Activated naive CD4-positive, alpha-beta T cell treated with anti-CD3 and anti-CD28 coated beads, Interleukin-2, amount 50 U/mL, for 72 hours (primary cell): ENCODE measurements at regions not wholly inside any gene's neighbourhood (a gene's known extent, or its start where the extent isn't known, plus 50 kb on each side); places are given as distances from the start of the nearest gene placed in this dataset.
A peak's percentile ranks its signal among the peaks of the same experiment; 100 is the strongest.

Source experiments
- ATAC-seq, 2 donors: fragments of 150-1000 bp; cut with Tn5 transposase; 2 replicates each; pipeline ENCODE4 v1.10.0; 2021; ENCODE audit warnings: mild to moderate bottlenecking in 2 of 2, moderate library complexity in 2 of 2
- DNase-seq, 2 donors: peaks; one replicate each; pipeline ENCODE4 v3.0.0; 2021 to 2022; ENCODE audit warnings: low spot score in 2 of 2
- H3K27ac Mint-ChIP-seq, 2 donors: one replicate each; pipeline ENCODE4 v1.8.0; 2022; ENCODE audit warnings: mild to moderate bottlenecking in 2 of 2, mixed read lengths in 2 of 2
- H3K36me3 Mint-ChIP-seq, 2 donors: one replicate each; pipeline ENCODE4 v1.8.0; 2022; ENCODE audit warnings: mixed read lengths in 2 of 2
- H3K9me3 Mint-ChIP-seq, 2 donors: one replicate each; pipeline ENCODE4 v1.8.0; 2022; ENCODE audit warnings: mixed read lengths in 2 of 2

- Mint-ChIP-seq H3K27ac (no peak overlapping the region), H3K9me3 (peaks cover 0 to 3% of the 10 kb centered on the region in 2 donors), H3K36me3 (no peaks in the 10 kb centered on the region)
- DNase-seq: no peak
- ATAC-seq: no peak
Measured at GRCh38 chr7:17622451-17622850, 317.8 kb downstream of the SNX13 start.

DNA sequence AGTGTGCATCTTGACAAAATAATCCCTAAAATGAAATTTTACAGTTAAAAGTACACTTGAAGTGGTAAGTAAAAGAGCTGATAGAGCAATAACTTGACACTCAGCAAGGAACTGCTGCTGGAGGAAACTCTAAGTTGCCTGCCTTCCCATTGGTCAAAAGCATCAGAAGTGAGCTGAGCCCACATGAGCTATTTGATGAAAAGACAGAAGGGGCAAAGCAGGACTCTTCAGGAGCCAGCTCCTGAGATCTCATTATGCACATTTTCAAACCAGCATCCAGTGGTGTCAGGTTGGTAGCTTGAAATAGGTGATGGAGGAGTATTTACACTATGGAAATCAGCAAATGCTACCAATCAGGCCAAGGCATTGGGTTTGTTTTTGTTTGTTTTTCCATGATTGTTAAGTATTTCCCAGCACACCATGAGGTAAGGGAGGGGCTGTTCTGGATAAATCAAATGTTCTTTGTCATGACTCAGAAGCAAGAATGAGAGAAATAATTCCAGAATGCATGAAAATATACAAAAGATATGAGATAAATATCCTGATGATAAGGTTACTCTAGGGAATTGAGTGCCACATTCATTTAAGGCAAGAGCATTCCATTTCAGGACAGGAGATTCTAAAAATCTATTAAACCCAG, 316.6 kb downstream of the SNX13 start:
- Mint-ChIP-seq H3K9me3 (peaks cover 0 to 3% of the 10 kb centered on the region in 2 donors), H3K36me3 (no peaks in the 10 kb centered on the region), H3K27ac (no peak overlapping the region)
- ATAC-seq: no peak
- no peak for DNase-seq

GRCh38 chr7:17624379-17624778, 315.9 kb downstream of the SNX13 start:
- Mint-ChIP-seq H3K9me3 (peaks cover 0 to 3% of the 10 kb centered on the region in 2 donors), H3K36me3 (no peaks in the 10 kb centered on the region), H3K27ac (no peak overlapping the region)
- DNase-seq (no peak), ATAC-seq (no peak)

DNA sequence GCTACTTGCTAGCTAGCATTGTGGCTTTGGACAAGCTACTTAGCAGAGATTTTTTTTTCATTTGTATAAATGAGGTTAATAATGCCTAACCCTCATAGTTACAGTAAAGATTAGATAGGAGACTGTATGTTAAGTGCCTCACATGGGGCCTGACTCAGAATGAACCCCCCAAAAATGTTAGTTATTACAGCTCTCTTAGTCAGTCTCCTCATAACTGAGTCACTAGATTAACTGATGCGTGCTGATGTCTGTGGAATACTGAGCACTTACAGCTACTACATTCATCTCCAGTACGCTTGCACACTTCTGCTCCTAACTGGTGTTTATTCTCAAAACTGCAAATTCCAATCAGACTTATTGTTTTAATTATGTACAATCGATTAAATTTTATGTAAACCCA, 315.3 kb downstream of the SNX13 start:
- Mint-ChIP-seq H3K27ac (no peak overlapping the region), H3K9me3 (peaks cover 0 to 3% of the 10 kb centered on the region in 2 donors), H3K36me3 (no peaks in the 10 kb centered on the region)
- no peak for DNase-seq
- no peak for ATAC-seq

GRCh38 chr7:17626235-17626634, 314.1 kb downstream of the SNX13 start:
- no peak overlapping the region for H3K27ac Mint-ChIP-seq
- DNase-seq: no peak
- no peak for ATAC-seq
- peaks cover 0 to under 1% of the 10 kb centered on the region in 2 donors for H3K9me3 Mint-ChIP-seq
- H3K36me3 Mint-ChIP-seq: no peaks in the 10 kb centered on the region

- no peaks in the 10 kb centered on the region for H3K36me3 Mint-ChIP-seq
- ATAC-seq: no peak
Measured at GRCh38 chr7:17631061-17631460, 309.2 kb downstream of the SNX13 start.

DNA sequence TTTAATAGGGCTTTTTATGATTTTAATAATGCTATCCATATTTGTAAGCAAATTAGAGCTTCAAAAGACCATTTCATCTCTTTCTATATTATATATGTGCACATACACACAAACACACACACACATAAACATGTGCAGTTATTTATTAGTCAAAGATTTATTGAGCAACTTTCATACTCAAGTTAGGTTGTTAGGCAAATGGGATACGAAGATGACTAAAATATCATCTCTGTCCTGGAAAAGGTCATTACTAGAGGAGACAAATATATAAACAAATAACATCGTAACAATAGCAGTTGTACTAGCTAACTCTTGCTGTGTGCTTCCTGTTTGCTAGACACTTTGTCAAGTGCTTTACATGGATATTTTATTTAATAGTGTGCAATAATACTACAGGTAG, 307.9 kb downstream of the SNX13 start:
- Mint-ChIP-seq H3K27ac (no peak overlapping the region), H3K36me3 (no peaks in the 10 kb centered on the region), H3K9me3 (no peaks in the 10 kb centered on the region)
- no peak for DNase-seq
- no peak for ATAC-seq

More at GRCh38 chr7:17631061-17631460, 309.2 kb downstream of the SNX13 start:
- no peak overlapping the region for H3K27ac Mint-ChIP-seq
- DNase-seq: no peak
- H3K9me3 Mint-ChIP-seq: no peaks in the 10 kb centered on the region

GRCh38 chr7:17633067-17633466, 307.2 kb downstream of the SNX13 start:
- Mint-ChIP-seq H3K27ac (no peak overlapping the region), H3K9me3 (no peaks in the 10 kb centered on the region), H3K36me3 (no peaks in the 10 kb centered on the region)
- no peak for ATAC-seq
- DNase-seq: no peak

DNA sequence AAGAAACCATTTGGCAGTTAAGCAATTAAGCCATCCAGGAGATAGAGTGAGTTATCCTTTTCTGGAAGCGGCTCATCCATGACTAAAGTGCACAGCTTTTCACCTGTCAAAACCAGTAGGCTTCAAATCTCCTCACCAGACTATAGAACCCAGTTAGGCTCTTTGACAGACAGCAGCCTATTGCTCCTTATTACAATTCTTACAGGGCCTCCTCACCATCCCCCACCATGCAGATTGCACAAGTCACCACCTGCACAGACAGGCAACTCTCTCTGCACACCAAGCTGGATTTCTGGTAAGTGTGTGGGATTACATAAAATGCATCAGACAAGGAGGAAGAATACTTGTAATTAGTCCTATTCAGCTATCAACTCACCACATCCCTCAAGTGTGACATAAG, 301.6 kb downstream of the SNX13 start:
- Mint-ChIP-seq H3K27ac (no peak overlapping the region), H3K36me3 (no peaks in the 10 kb centered on the region)
- ATAC-seq: no peak

DNA sequence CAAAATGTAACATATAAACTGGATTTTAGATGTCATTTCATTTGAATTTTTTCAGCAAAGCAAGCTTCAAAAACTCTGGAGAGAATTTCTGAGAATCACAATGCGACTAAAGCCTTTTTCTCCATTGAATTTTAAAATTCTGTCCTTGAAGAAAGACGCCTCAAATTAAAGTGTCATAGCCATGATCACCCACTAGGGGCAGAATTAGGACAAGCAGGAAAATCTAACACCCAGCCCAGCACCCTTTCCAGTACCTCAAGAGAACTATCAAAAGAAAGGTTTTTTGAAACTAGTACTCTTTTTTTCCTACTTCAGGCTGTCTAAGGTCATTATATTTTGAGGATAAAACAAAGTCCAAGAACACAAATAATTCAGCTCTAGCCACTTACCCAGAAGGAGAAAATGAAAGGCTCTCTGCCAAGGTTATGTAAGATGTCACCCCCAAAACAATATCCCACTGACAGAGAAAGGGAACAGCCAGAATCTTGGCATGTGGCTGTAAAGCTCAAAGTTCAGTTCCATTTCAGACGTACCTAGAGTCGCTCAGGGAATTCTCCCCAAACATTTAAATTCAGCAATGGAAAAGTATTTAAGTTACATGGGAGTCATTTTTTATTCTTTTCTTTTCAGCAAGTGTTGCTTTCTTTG, 299.4 kb downstream of the SNX13 start:
- H3K9me3 Mint-ChIP-seq: peaks cover 0 to 7% of the 10 kb centered on the region in 2 donors
- H3K36me3 Mint-ChIP-seq: no peaks in the 10 kb centered on the region
- H3K27ac Mint-ChIP-seq: no peak overlapping the region
- ATAC-seq (no peak), DNase-seq (peak in 1 of 2 donors; percentile 20)

More for the DNA sequence above, 301.6 kb downstream of the SNX13 start:
- DNase-seq: no peak
- peaks cover 0 to 7% of the 10 kb centered on the region in 2 donors for H3K9me3 Mint-ChIP-seq

DNA sequence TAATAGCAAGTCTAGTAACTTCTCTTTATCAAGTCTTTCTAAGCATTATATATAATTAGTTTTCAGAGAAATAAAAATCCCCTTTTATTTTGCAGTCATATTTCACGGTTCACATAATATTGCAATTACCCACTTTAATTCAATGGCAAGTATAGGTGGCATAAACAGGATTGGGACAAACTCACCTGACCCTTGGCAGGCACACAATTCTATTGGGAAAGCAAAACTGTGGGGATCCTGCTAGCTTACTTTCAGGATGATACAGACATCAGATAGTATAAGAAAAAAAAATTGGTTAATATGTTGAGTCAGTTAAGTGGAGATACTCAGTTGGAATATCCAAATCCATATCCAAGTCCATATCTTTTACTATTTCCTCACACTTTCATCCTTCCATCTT, 294.8 kb downstream of the SNX13 start:
- H3K36me3 Mint-ChIP-seq: no peaks in the 10 kb centered on the region
- DNase-seq (no peak), ATAC-seq (no peak)
- H3K27ac Mint-ChIP-seq: no peak overlapping the region
- H3K9me3 Mint-ChIP-seq: peaks cover 0 to 7% of the 10 kb centered on the region in 2 donors

DNA sequence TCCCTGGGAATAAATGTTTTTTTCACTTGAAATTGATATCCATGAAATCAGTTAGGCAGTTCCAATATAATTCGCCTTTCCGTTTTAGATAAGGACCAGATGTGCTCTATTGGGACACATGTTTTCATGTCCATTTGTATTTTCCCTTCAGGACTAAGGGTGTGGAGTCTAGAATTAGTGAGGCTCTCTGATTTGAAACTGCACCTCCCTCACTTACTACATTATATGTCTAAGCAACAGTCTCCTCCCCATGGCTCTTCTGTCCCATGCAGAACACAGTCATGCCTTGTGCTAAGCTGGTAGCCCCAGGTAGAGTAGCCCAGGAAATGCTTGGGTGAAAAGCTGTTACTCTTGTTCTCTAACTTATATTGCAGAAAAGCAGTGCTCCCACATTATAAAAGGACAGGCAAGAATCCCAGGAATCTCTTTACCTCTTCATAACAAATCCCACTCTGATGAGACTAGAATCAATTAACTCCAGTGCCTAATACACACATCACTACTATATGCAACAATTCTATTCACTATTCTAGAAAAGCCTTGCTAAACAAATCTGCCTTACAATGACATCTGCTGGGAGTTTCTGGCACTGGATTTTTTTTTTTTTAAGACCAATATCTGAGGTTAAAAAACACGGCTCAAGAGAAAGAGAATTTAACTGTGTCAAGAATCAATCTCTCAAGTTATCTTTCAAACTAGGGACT, 293.9 kb downstream of the SNX13 start:
- Mint-ChIP-seq H3K36me3 (no peaks in the 10 kb centered on the region), H3K9me3 (peaks cover 0 to 7% of the 10 kb centered on the region in 2 donors), H3K27ac (no peak overlapping the region)
- DNase-seq: no peak
- ATAC-seq: no peak

GRCh38 chr7:17651341-17651740, 289.0 kb downstream of the SNX13 start:
- no peak overlapping the region for H3K27ac Mint-ChIP-seq
- no peaks in the 10 kb centered on the region for H3K36me3 Mint-ChIP-seq
- H3K9me3 Mint-ChIP-seq: no peaks in the 10 kb centered on the region
- no peak for ATAC-seq
- DNase-seq: no peak

DNA sequence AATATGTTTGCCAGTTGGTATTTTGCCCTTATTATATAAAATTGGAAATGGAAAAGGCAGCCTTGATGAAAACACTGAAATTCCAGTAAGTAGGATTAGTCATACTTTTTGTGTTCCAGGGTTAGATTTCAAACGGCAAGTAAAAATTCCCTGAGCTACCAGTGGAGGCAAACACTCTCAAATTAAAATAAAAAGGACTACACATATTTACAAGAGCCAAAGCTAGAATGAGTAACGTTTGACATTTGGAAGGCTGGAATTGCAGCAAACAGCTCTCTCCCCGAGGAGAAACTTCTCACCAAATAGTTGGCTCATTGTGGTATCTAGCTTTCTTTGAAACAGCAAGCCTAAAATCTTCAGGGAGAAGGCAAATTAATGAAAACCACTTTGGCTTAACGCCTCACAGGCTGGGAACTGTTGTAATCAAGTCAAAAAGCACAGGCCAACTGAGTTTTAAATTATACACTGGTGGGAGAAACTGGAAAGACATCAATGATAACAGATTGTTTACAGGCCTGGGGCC, 288.4 kb downstream of the SNX13 start:
- no peak for DNase-seq
- Mint-ChIP-seq H3K27ac (no peak overlapping the region), H3K9me3 (no peaks in the 10 kb centered on the region), H3K36me3 (no peaks in the 10 kb centered on the region)
- no peak for ATAC-seq

GRCh38 chr7:17654940-17655339, 285.4 kb downstream of the SNX13 start:
- DNase-seq: no peak
- Mint-ChIP-seq H3K27ac (no peak overlapping the region), H3K9me3 (no peaks in the 10 kb centered on the region), H3K36me3 (no peaks in the 10 kb centered on the region)
- ATAC-seq: no peak

GRCh38 chr7:17659126-17659525, 281.2 kb downstream of the SNX13 start:
- ATAC-seq (no peak), DNase-seq (no peak)
- Mint-ChIP-seq H3K9me3 (no peaks in the 10 kb centered on the region), H3K36me3 (no peaks in the 10 kb centered on the region), H3K27ac (no peak overlapping the region)

DNA sequence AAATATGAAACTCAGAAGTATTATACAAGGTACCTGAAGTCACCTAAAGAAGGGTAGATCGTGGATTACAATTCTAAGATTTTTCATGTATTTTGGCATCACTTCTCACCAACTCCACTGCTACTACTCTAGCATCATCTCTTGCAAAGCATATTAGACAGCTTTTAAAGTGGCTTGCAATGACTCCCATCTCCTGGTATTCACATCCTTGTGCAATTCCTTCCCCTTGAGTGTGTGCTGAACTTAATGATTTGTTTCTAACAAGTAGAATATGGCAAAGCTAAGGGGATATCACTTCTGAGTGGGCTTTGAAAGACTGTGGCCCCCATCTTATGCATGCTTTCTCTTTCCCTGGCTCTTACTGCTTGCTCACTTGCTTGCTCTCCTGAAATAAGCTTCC, 280.2 kb downstream of the SNX13 start:
- no peak overlapping the region for H3K27ac Mint-ChIP-seq
- ATAC-seq (no peak), DNase-seq (no peak)
- no peaks in the 10 kb centered on the region for H3K9me3 Mint-ChIP-seq
- no peaks in the 10 kb centered on the region for H3K36me3 Mint-ChIP-seq
